GM11168 (cell line): ENCODE measurements at regions not wholly inside any gene's neighbourhood (a gene's known extent, or its start where the extent isn't known, plus 50 kb on each side); places are given as distances from the start of the nearest gene placed in this dataset.

Experiments used
- in situ Hi-C: fragments of 300-500 bp; cut with MboI; formaldehyde crosslinking; loops from one replicate; pipeline ENCODE4 v1.12.0; 2022; ENCODE audit warnings: low sequenced_read_pairs; ENCODE audit not compliant: unreplicated experiment

- in situ Hi-C loops, result no loop called here
Observed at GRCh38 chr7:121810831-121811672, 61.9 kb upstream of the PTPRZ1 start.

- in situ Hi-C loops, result no loop called here
Observed at GRCh38 chr7:121807078-121807477, 65.9 kb upstream of the PTPRZ1 start.

- in situ Hi-C loops, result no loop called here
Observed at GRCh38 chr7:121803039-121803438, 69.9 kb upstream of the PTPRZ1 start.

- in situ Hi-C loops, result no loop called here
Observed at GRCh38 chr7:121800916-121801675, 71.9 kb upstream of the PTPRZ1 start.

- in situ Hi-C loops, result no loop called here
Observed at GRCh38 chr7:121798896-121799295, 74.1 kb upstream of the PTPRZ1 start.

GRCh38 chr7:121798453-121798840 lies 74.5 kb upstream of the PTPRZ1 start:
- in situ Hi-C loops, result no loop called here

GRCh38 chr7:121797657-121798452 lies 75.1 kb upstream of the PTPRZ1 start:
- in situ Hi-C loops, result no loop called here

GRCh38 chr7:121796936-121797656 lies 75.9 kb upstream of the PTPRZ1 start:
- in situ Hi-C loops, result no loop called here

- in situ Hi-C loops, result no loop called here
Observed at GRCh38 chr7:121796381-121796780, 76.6 kb upstream of the PTPRZ1 start.

- in situ Hi-C loops, result no loop called here
Observed at GRCh38 chr7:121795736-121796135, 77.2 kb upstream of the PTPRZ1 start.

- in situ Hi-C loops, result no loop called here
Observed at GRCh38 chr7:121793716-121794115, 79.2 kb upstream of the PTPRZ1 start.

GRCh38 chr7:121777672-121778071 lies 95.3 kb upstream of the PTPRZ1 start:
- in situ Hi-C loops, result no loop called here

GRCh38 chr7:121774563-121774962 lies 98.4 kb upstream of the PTPRZ1 start:
- in situ Hi-C loops, result no loop called here

- in situ Hi-C loops, result no loop called here
Observed at GRCh38 chr7:121766676-121767075, 106.3 kb upstream of the PTPRZ1 start.

- in situ Hi-C loops, result no loop called here
Observed at GRCh38 chr7:121761399-121761798, 111.6 kb upstream of the PTPRZ1 start.

GRCh38 chr7:121755818-121756552 lies 117.0 kb upstream of the PTPRZ1 start:
- in situ Hi-C loops, result no loop called here

GRCh38 chr7:121755286-121755685 lies 117.7 kb upstream of the PTPRZ1 start:
- in situ Hi-C loops, result no loop called here

GRCh38 chr7:121753944-121754343 lies 119.0 kb upstream of the PTPRZ1 start:
- in situ Hi-C loops, result no loop called here

- in situ Hi-C loops, result no loop called here
Observed at GRCh38 chr7:121752706-121753105, 120.3 kb upstream of the PTPRZ1 start.
